Gastroesophageal sphincter (tissue), 4 donors: ENCODE measurements at regions not wholly inside any gene's neighbourhood (a gene's known extent, or its start where the extent isn't known, plus 50 kb on each side); places are given as distances from the start of the nearest gene placed in this dataset.

Experiments used
- ATAC-seq: fragments of 150-250 bp; one replicate; pipeline ENCODE4 v1.9.1; 2016; ENCODE audit warnings: mild to moderate bottlenecking, moderate library complexity
- H3K27ac ChIP-seq, 4 donors: fragments of 200-600 bp; sonication (generic) in 3 of 4; 1 replicate in 3 of 4; 2 replicates in 1 of 4; pipeline ENCODE4 v1.5.1; 2016 to 2019
- H3K27me3 ChIP-seq: fragments of 200-600 bp; sonication (generic); one replicate; pipeline ENCODE4 v1.5.1; 2019
- H3K36me3 ChIP-seq, 2 donors: fragments of 200-600 bp; sonication (generic); one replicate each; pipeline ENCODE4 v1.5.1; 2019; ENCODE audit warnings: control low read depth in 1 of 2
- H3K4me1 ChIP-seq, 3 donors: fragments of 200-600 bp; sonication (generic); 1 replicate in 2 of 3; 2 replicates in 1 of 3; pipeline ENCODE4 v1.5.1; 2016 to 2019; ENCODE audit warnings: control low read depth in 2 of 3
- H3K4me3 ChIP-seq, 2 donors: fragments of 200-600 bp; sonication (generic); one replicate each; pipeline ENCODE4 v1.5.1; 2019; ENCODE audit warnings: mild to moderate bottlenecking in 1 of 2, moderate library complexity in 1 of 2
- H3K9me3 ChIP-seq, 3 donors: fragments of 200-600 bp; sonication (generic); one replicate each; pipeline ENCODE4 v1.5.1; 2017 to 2019; ENCODE audit warnings: control low read depth in 2 of 3
- EP300 ChIP-seq: sonication (generic); formaldehyde crosslinking; IDR thresholded peaks from one replicate; pipeline ENCODE4 v1.6.1; 2017; ENCODE audit warnings: antibody characterized with exemption, mild to moderate bottlenecking
- POLR2A ChIP-seq, 2 donors: fragments of 450-650 bp; IDR thresholded peaks; one replicate each; pipeline ENCODE4 v1.6.1; 2017; ENCODE audit warnings: antibody characterized with exemption in 2 of 2, mild to moderate bottlenecking in 2 of 2, moderate library complexity in 1 of 2
- POLR2AphosphoS5 ChIP-seq: sonication (generic); formaldehyde crosslinking; IDR thresholded peaks from one replicate; pipeline ENCODE4 v1.6.1; 2017; ENCODE audit warnings: antibody characterized with exemption
- WGBS, 2 donors: methylation state at CpG; one replicate each; pipeline ENCODE4 v1.1.5; 2018; ENCODE audit warnings: low coverage in 1 of 2; 5-methylcytosine and 5-hydroxymethylcytosine counted together
- TF ChIP-seq, protein P1 (sequence below), 4 experiments: fragments of 200-600 bp in 2 of 4; fragments of 450-650 bp in 2 of 4; sonication (generic) in 1 of 4; IDR thresholded peaks; one replicate each; pipeline ENCODE4 v1.5.1; 2017 to 2019; ENCODE audit warnings: antibody characterized with exemption in 4 of 4, mild to moderate bottlenecking in 2 of 4, moderate library complexity in 2 of 4

GRCh38 chr3:41007399-41007798 is 191.9 kb upstream of the CTNNB1 start:
- Histone ChIP-seq H3K27ac (no peak overlapping the region), H3K9me3 (no peaks in the 10 kb centered on the region), H3K4me3 (no peak overlapping the region), H3K36me3 (no peaks in the 10 kb centered on the region), H3K4me1 (no peaks in the 10 kb centered on the region), H3K27me3 (no peaks in the 10 kb centered on the region)
- no peak for TF ChIP-seq EP300
- no peak for ATAC-seq

DNA sequence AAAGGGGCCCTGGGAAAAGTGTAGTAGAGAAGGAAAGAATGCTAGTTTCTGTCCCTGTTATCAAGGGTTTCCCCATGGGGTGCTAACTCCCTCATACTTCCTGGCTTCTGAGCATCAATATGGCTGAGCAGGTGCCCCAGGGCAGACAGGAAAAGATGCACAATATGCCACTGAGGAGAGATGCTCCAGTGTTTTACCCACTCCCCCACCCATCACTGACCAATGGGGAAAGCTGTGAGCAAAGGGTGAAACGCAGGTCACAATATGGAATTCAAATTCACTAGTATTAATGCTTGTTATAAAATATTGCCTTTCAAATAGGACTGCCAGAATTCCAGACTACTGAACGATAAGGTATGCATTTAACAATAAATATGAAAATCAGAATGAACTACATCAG is 187.5 kb upstream of the CTNNB1 start:
- H3K27me3 ChIP-seq, result peaks cover 4% of the 10 kb centered on the region

GRCh38 chr3:41018855-41019254 is 180.4 kb upstream of the CTNNB1 start:
- H3K36me3 ChIP-seq, result no peaks in the 10 kb centered on the region
- H3K27ac ChIP-seq, result no peak overlapping the region
- H3K27me3 ChIP-seq, result no peaks in the 10 kb centered on the region
- WGBS, 2 donors, result 83 to 85% methylated on average over 2 of the region's 2 CpGs
- no peaks in the 10 kb centered on the region for H3K4me1 ChIP-seq
- no peak for TF ChIP-seq POLR2A (IDR thresholded peaks at IDR 0.05)
- no peak for TF ChIP-seq EP300
- TF ChIP-seq, protein P1, sequence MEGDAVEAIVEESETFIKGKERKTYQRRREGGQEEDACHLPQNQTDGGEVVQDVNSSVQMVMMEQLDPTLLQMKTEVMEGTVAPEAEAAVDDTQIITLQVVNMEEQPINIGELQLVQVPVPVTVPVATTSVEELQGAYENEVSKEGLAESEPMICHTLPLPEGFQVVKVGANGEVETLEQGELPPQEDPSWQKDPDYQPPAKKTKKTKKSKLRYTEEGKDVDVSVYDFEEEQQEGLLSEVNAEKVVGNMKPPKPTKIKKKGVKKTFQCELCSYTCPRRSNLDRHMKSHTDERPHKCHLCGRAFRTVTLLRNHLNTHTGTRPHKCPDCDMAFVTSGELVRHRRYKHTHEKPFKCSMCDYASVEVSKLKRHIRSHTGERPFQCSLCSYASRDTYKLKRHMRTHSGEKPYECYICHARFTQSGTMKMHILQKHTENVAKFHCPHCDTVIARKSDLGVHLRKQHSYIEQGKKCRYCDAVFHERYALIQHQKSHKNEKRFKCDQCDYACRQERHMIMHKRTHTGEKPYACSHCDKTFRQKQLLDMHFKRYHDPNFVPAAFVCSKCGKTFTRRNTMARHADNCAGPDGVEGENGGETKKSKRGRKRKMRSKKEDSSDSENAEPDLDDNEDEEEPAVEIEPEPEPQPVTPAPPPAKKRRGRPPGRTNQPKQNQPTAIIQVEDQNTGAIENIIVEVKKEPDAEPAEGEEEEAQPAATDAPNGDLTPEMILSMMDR (IDR thresholded peaks at IDR 0.05), result no peak
- TF ChIP-seq POLR2AphosphoS5, result no peak
- no peak overlapping the region for H3K4me3 ChIP-seq
- ATAC-seq, result no peak
- H3K9me3 ChIP-seq, result no peaks in the 10 kb centered on the region

More for the DNA sequence above, 187.5 kb upstream of the CTNNB1 start:
- WGBS, 2 donors, result 52 to 100% methylated on average over 1 to 2 of the region's 2 CpGs
- H3K4me3 ChIP-seq, result no peak overlapping the region
- no peaks in the 10 kb centered on the region for H3K4me1 ChIP-seq
- no peaks in the 10 kb centered on the region for H3K9me3 ChIP-seq
- no peak overlapping the region for H3K27ac ChIP-seq
- TF ChIP-seq, protein P1 (IDR thresholded peaks at IDR 0.05), result no peak
- no peak for TF ChIP-seq EP300
- no peak for TF ChIP-seq POLR2AphosphoS5
- TF ChIP-seq POLR2A (IDR thresholded peaks at IDR 0.05), result no peak
- H3K36me3 ChIP-seq, result no peaks in the 10 kb centered on the region
- no peak for ATAC-seq

DNA sequence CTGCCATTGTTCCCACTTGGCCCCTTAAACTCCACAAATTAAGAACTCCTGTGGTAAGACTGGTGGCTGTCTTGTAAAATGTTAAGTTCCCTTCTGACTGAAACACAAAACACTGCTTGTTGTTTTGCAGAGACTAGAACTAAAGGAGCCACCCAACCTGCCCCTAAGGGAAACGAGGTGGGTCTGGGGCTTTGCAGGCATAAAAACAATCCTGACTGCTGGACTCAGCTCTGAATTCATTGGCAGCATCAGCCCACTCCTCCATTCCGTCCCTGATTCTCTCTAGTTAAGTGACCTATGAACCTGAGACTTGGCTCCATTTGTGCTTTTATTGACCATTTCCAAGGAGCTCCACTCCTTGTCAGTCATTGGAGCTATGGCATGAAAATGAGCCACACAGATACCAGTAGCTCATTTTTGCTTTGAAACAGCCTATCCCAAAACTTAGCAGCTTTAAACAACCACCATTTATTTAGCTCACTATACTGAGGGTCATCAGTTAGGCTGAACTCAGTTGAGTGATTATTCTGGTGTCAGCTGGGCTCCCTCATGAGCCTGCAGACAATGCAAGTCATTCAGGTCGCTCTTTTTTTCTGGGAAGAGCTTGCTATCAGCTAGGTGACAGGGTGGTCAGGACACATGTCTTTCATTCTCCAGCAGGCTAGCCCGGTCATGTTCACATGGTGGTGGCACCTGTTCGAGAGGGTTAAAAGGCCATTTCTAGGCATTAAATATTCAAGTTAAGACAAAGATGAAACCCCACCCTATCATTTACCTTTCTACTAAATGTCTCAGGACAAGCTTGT is 175.1 kb upstream of the CTNNB1 start:
- Histone ChIP-seq H3K9me3 (no peaks in the 10 kb centered on the region), H3K27ac (no peak overlapping the region), H3K4me3 (no peak overlapping the region), H3K4me1 (peaks cover 0 to 11% (median 0%) of the 10 kb centered on the region in 3 donors), H3K36me3 (no peaks in the 10 kb centered on the region), H3K27me3 (no peaks in the 10 kb centered on the region)
- WGBS, 2 donors, result 52 to 72% methylated on average over 3 to 5 of the region's 5 CpGs
- ATAC-seq, result no peak
- TF ChIP-seq, protein P1 (IDR thresholded peaks at IDR 0.05), result no peak
- no peak for TF ChIP-seq POLR2A (IDR thresholded peaks at IDR 0.05)
- TF ChIP-seq EP300, result no peak
- TF ChIP-seq POLR2AphosphoS5, result no peak

GRCh38 chr3:41026394-41027177 is 172.7 kb upstream of the CTNNB1 start:
- Histone ChIP-seq H3K4me1 (peaks cover 0 to 11% (median 0%) of the 10 kb centered on the region in 3 donors), H3K4me3 (no peak overlapping the region), H3K9me3 (no peaks in the 10 kb centered on the region), H3K36me3 (no peaks in the 10 kb centered on the region), H3K27ac (no peak overlapping the region), H3K27me3 (no peaks in the 10 kb centered on the region)
- TF ChIP-seq, protein P1 (IDR thresholded peaks at IDR 0.05), result no peak
- TF ChIP-seq POLR2A (IDR thresholded peaks at IDR 0.05) (no peak), EP300 (no peak), POLR2AphosphoS5 (no peak)
- 16 to 25% methylated on average over 3 of the region's 3 CpGs for WGBS, 2 donors
- peak; percentile 82 for ATAC-seq
